LHCN-M2 (cell line): ENCODE measurements at regions not wholly inside any gene's neighbourhood (a gene's known extent, or its start where the extent isn't known, plus 50 kb on each side); places are given as distances from the start of the nearest gene placed in this dataset.
"Not testable (repeated sequence)": the region's sequence is repeated elsewhere in the genome, so short reads cannot be mapped to it uniquely, and the experiment has no call there.

ENCODE experiments used
- DNase-seq: peaks from one replicate; pipeline ENCODE4 v3.0.0-alpha.2; 2012; ENCODE audit warnings: low read depth

- no peak for DNase-seq
These were observed 820.2 kb upstream of the ADAMTS5 start for GRCh38 chr21:27787046-27787445.

GRCh38 chr21:27779606-27780005 is 812.7 kb upstream of the ADAMTS5 start:
- DNase-seq, result no peak

DNA sequence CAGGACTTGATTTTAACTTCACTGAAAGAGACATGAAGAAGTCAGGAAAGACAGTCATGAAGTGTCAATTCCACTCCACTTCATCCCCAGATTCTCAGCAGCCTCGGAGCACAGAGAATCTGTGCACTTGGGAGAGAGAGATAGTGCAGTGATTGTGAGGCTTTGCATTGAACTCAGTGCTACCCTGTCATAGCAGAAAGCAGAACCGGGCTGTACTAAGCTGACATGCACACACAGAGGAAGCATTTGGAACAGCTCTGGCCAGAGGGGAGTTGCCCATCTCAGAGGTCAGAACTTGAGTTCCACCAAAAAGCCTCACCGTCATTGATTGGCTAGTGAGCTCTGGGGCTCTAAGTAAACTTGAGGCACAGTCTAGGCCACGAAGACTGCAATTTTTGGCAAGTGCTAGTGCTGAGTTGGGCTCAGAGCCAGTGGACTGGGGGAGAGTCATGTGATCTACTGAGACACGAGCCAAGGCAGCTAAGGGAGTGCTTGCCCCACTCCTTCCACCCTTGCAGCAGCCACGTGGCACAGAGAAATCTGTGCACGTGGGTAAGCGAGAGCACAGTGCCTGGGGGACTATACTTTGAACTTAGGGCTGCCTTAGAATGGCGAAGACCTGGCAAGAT is 810.2 kb upstream of the ADAMTS5 start:
- no peak for DNase-seq

GRCh38 chr21:27772816-27773215 is 805.9 kb upstream of the ADAMTS5 start:
- no peak for DNase-seq

DNA sequence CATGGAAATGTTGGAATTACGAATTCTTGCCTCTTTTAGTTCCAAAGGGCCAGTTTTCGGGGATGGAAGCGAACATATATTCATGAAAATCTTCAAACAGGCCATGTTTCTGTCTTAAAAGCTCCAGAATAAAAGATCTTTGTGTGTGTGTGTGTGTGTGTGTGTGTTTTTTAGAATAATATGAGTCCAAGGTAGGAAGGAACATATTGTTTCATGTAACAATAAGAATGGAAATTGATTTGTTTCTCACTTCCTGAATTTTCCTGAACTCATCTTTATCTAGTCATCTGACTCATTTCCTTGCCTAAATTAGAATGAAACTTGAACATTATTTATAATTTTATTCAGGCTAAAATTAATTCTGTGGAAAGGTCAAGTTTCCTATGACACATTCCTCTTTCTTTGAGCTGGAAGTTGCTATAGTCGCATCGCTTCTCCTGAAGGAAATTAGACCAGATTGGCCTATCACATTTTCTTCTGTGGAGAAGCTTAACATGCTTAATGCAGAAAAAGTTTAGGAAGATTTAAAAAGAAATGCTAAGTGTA is 805.1 kb upstream of the ADAMTS5 start:
- peak; percentile 9 for DNase-seq

- no peak for DNase-seq
These were observed 802.9 kb upstream of the ADAMTS5 start for GRCh38 chr21:27769763-27770162.

DNA sequence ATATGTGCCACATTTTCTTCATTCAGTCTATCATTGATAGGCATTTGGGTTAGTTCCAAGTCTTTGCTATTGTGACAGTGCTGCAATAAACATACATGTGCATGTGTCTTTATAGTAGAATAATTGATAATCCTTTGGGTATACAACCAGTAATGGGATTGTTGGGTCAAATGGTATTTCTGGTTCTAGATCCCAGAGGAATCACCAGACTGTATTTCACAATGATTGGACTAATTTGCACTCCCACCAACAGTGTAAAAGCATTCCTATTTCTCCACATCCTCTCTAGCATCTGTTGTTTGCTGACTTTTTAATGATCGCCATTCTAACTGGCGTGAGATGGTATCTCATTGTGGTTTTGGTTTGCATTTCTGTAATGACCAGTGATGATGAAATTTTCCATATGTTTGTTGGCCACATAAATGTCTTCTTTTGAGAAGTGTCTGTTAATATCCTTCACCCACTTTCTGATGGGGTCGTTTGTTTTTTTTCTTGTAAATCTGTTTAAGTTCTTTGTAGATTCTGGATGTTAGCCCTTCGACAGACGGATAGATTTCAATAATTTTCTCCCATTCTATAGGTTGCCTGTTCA is 801.3 kb upstream of the ADAMTS5 start:
- DNase-seq, result not testable (repeated sequence)

DNA sequence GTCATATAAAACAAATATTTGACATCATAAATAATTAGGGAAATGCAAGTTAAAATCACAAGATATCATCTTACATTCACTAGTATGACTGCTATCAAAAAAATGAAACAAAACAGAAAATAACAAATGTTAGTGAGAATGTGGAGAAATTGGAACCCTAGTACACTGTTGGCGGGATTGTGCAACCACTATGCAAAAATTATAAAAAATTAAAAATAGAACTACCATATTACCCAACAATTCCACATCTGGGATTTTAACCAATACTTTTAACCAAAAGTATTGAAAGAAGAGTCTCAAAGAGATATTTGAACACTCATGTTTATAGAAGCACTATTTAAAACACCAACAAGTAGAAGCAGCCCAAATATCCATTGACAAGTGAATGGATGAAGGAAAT is 797.2 kb upstream of the ADAMTS5 start:
- peak; percentile 17 for DNase-seq

GRCh38 chr21:27761623-27762022 is 794.7 kb upstream of the ADAMTS5 start:
- DNase-seq, result no peak

DNA sequence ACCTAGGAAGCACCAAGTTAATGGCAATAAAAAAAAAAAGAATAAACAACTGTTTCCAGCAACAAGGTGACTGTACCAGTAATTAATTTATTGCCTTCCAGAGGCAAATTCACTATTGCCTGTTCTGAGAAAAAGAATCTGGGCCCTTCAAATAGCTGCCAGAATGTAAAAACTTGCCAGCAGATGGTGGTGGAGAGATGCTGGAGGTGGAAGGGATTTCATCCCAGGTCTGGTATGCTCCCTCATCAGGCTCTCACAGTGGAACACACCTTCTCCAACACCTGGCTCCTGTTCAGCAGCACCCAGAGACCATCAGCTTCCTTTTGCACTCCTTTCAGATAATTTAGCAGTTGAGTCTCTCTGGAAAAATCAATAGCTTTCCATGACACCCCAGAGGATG is 792.9 kb upstream of the ADAMTS5 start:
- no peak for DNase-seq

GRCh38 chr21:27759091-27759659 is 792.3 kb upstream of the ADAMTS5 start:
- no peak for DNase-seq

- DNase-seq, result no peak
These were observed 789.3 kb upstream of the ADAMTS5 start for GRCh38 chr21:27756191-27756590.

GRCh38 chr21:27743971-27744564 is 777.2 kb upstream of the ADAMTS5 start:
- no peak for DNase-seq

- DNase-seq, result no peak
These were observed 774.8 kb upstream of the ADAMTS5 start for GRCh38 chr21:27741736-27742135.

- DNase-seq, result no peak
These were observed 773.2 kb upstream of the ADAMTS5 start for GRCh38 chr21:27740084-27740483.

DNA sequence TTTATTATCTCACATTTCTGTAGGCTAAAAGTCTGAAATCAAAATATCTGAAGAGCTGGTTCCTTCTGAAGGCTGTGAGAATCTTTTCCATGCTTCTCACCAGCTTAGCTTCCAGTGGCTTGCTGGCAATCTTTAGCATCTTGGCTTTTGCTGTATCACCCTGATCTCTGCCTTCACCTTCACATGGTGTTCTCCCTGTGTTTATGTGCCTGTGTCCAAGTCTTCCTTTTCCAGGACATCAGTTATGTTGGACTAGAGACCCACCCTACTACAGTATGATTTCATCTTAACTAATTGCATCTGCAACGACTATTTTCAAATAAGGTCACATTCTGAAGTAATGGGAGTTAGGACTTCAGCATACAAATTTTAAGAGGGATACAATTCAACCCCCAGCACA is 772.3 kb upstream of the ADAMTS5 start:
- no peak for DNase-seq

GRCh38 chr21:27735699-27736098 is 768.8 kb upstream of the ADAMTS5 start:
- no peak for DNase-seq

- peak; percentile 56 for DNase-seq
These were observed 767.3 kb upstream of the ADAMTS5 start for GRCh38 chr21:27734146-27734545.

GRCh38 chr21:27725916-27726315 is 759.0 kb upstream of the ADAMTS5 start:
- DNase-seq, result no peak

DNA sequence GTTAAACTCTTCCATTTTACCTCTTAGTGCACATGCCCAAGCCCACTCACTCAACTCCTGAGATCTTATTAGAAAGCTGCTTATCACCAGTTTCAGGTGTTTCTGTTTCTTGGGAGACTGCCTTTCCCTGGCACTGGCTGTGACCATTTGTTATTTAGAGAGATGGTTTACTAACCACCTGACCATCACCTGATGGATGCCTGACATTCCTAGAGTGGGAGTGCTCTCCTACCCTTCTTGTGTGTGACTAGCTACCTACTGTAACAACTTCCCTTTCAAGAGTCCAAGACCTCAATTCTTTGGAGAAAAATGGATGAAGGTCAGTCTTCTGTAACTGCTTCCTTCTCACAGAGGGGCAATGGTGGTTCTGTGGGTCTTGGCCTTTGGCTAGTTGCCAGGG is 755.2 kb upstream of the ADAMTS5 start:
- no peak for DNase-seq

DNA sequence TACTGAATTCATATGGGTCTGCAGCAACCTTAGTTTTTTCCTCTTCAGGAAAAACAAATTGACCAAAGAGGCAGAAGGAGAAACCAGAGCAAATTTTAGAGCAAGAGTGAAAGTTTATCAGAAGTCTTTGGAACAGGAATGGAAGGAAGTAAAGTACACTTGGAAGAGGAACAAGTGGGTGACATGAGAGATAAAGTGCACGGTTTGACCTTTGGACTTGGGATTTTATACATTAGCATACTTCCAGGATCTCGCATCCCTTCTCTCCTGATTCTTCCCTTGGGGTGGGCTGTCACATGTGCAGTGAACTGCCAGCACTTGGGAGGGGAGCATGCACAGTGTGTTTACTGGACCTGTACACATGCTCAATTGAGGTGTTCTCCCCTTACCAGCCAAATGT is 754.8 kb upstream of the ADAMTS5 start:
- no peak for DNase-seq

DNA sequence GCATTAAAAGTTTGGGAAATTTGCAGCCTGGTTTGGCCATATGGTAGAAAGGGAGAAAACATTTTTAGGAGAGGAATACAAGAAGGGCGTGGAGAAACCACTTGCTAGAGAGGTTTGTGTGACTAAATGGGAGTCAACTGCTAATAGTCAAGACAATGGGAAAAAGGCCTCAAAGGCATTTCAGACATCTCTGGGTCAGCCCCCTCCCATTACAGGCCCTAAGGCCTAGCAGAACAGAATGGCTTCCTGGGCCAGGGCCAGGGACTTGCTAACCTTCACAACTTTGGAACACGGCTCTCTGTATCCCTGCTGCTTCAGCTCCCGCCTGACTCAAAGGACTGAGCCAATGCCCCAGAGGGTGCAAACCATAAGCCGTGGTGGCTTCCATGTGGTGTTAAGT is 752.3 kb upstream of the ADAMTS5 start:
- DNase-seq, result no peak

DNA sequence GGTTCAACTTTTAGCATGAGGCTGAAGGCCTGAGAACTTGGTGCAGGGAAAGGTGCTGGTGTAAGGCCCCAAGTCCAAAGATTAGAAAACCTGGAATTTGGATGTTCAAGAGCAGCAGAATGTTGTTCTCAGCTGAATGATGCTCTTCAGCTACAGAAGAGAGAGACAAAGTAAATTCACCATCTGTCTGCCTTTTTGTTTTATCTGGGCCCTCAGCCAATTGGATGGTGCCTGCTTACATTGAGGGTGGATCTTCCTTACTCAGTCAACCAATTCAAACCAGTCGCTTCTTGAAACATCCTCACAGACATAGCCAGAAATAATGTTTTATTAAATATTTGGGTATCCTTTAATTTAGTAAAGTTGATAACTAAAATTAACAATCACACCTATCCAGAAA is 748.2 kb upstream of the ADAMTS5 start:
- DNase-seq, result no peak
